ENCODE measurements at regions not wholly inside any gene's neighbourhood (a gene's known extent, or its start where the extent isn't known, plus 50 kb on each side); places are given as distances from the start of the nearest gene placed in this dataset.

- Histone ChIP-seq H3K9me3 (no peaks in the 10 kb centered on the region), H3K36me3 (no peaks in the 10 kb centered on the region), H4K20me1 (no peaks in the 10 kb centered on the region), H3K9ac (no peak overlapping the region), H3K4me3 (no peak overlapping the region), H3K4me2 (no peak overlapping the region), H3K27ac (no peak overlapping the region), H3K4me1 (no peaks in the 10 kb centered on the region), H3K27me3 (no peaks in the 10 kb centered on the region)
- no peak for TF ChIP-seq Cebpa-rat (IDR thresholded peaks at IDR 0.05)
Observed at GRCh38 chr16:59611556-59611955, 877.4 kb upstream of the GOT2 start.

- no peak for TF ChIP-seq Cebpa-rat (IDR thresholded peaks at IDR 0.05)
- no peaks in the 10 kb centered on the region for H3K36me3 ChIP-seq
- H3K4me2 ChIP-seq, result no peak overlapping the region
Observed at GRCh38 chr16:59605706-59606105, 871.6 kb upstream of the GOT2 start.

GRCh38 chr16:59604354-59604753, 870.2 kb upstream of the GOT2 start:
- no peaks in the 10 kb centered on the region for H3K36me3 ChIP-seq
- no peaks in the 10 kb centered on the region for H3K27me3 ChIP-seq
- no peaks in the 10 kb centered on the region for H3K9me3 ChIP-seq
- H3K4me1 ChIP-seq, result no peaks in the 10 kb centered on the region
- no peak overlapping the region for H3K4me2 ChIP-seq
- no peak overlapping the region for H3K27ac ChIP-seq
- no peak for TF ChIP-seq Cebpa-rat (IDR thresholded peaks at IDR 0.05)
- H3K9ac ChIP-seq, result no peak overlapping the region
- no peak overlapping the region for H3K4me3 ChIP-seq
- no peaks in the 10 kb centered on the region for H4K20me1 ChIP-seq

More at GRCh38 chr16:59605706-59606105, 871.6 kb upstream of the GOT2 start:
- Histone ChIP-seq H3K9me3 (no peaks in the 10 kb centered on the region), H3K4me3 (no peak overlapping the region), H3K9ac (no peak overlapping the region), H3K27ac (no peak overlapping the region), H3K27me3 (no peaks in the 10 kb centered on the region), H3K4me1 (no peaks in the 10 kb centered on the region), H4K20me1 (no peaks in the 10 kb centered on the region)

GRCh38 chr16:59601452-59601851, 867.3 kb upstream of the GOT2 start:
- no peak for TF ChIP-seq Cebpa-rat (IDR thresholded peaks at IDR 0.05)
- H3K4me1 ChIP-seq, result 0 out of 2 replicates have a peak, but pooled peaks cover 4% of the 10 kb centered on the region
- no peak overlapping the region for H3K27ac ChIP-seq
- H3K9ac ChIP-seq, result no peak overlapping the region
- no peak overlapping the region for H3K4me3 ChIP-seq
- H3K36me3 ChIP-seq, result no peaks in the 10 kb centered on the region
- H3K9me3 ChIP-seq, result no peaks in the 10 kb centered on the region
- no peaks in the 10 kb centered on the region for H3K27me3 ChIP-seq
- H4K20me1 ChIP-seq, result no peaks in the 10 kb centered on the region
- no peak overlapping the region for H3K4me2 ChIP-seq

GRCh38 chr16:59597269-59597668, 863.2 kb upstream of the GOT2 start:
- Histone ChIP-seq H3K9me3 (no peaks in the 10 kb centered on the region), H3K27me3 (no peaks in the 10 kb centered on the region), H3K4me2 (no peak overlapping the region), H3K4me1 (0 out of 2 replicates have a peak, but pooled peaks cover 9% of the 10 kb centered on the region), H3K27ac (no peak overlapping the region), H4K20me1 (no peaks in the 10 kb centered on the region), H3K4me3 (no peak overlapping the region), H3K9ac (no peak overlapping the region), H3K36me3 (no peaks in the 10 kb centered on the region)
- no peak for TF ChIP-seq Cebpa-rat (IDR thresholded peaks at IDR 0.05)

- Histone ChIP-seq H3K27ac (no peak overlapping the region), H4K20me1 (no peaks in the 10 kb centered on the region), H3K9ac (no peak overlapping the region), H3K9me3 (no peaks in the 10 kb centered on the region), H3K36me3 (no peaks in the 10 kb centered on the region), H3K4me2 (no peak overlapping the region), H3K27me3 (no peaks in the 10 kb centered on the region), H3K4me1 (0 out of 2 replicates have a peak, but pooled peaks cover 9% of the 10 kb centered on the region), H3K4me3 (no peak overlapping the region)
- TF ChIP-seq Cebpa-rat (IDR thresholded peaks at IDR 0.05), result no peak
Observed at GRCh38 chr16:59596693-59597092, 862.6 kb upstream of the GOT2 start.

GRCh38 chr16:59593194-59593661, 859.1 kb upstream of the GOT2 start:
- H3K36me3 ChIP-seq, result no peaks in the 10 kb centered on the region
- H3K9me3 ChIP-seq, result no peaks in the 10 kb centered on the region
- H3K4me2 ChIP-seq, result no peak overlapping the region
- TF ChIP-seq Cebpa-rat (IDR thresholded peaks at IDR 0.05), result no peak
- H3K27me3 ChIP-seq, result no peaks in the 10 kb centered on the region
- no peak overlapping the region for H3K9ac ChIP-seq
- H3K4me1 ChIP-seq, result 0 out of 2 replicates have a peak, but pooled peaks cover 9% of the 10 kb centered on the region
- H4K20me1 ChIP-seq, result no peaks in the 10 kb centered on the region
- no peak overlapping the region for H3K4me3 ChIP-seq
- H3K27ac ChIP-seq, result no peak overlapping the region

- no peak overlapping the region for H3K4me2 ChIP-seq
- no peaks in the 10 kb centered on the region for H3K36me3 ChIP-seq
- no peaks in the 10 kb centered on the region for H4K20me1 ChIP-seq
- H3K9me3 ChIP-seq, result no peaks in the 10 kb centered on the region
- no peak overlapping the region for H3K4me3 ChIP-seq
- no peak overlapping the region for H3K27ac ChIP-seq
- H3K27me3 ChIP-seq, result no peaks in the 10 kb centered on the region
- H3K4me1 ChIP-seq, result 0 out of 2 replicates have a peak, but pooled peaks cover 5% of the 10 kb centered on the region
- no peak overlapping the region for H3K9ac ChIP-seq
- no peak for TF ChIP-seq Cebpa-rat (IDR thresholded peaks at IDR 0.05)
Observed at GRCh38 chr16:59591480-59591879, 857.4 kb upstream of the GOT2 start.

GRCh38 chr16:59590845-59591244, 856.7 kb upstream of the GOT2 start:
- H3K4me3 ChIP-seq, result no peak overlapping the region
- TF ChIP-seq Cebpa-rat (IDR thresholded peaks at IDR 0.05), result no peak
- no peaks in the 10 kb centered on the region for H4K20me1 ChIP-seq
- no peaks in the 10 kb centered on the region for H3K9me3 ChIP-seq
- no peak overlapping the region for H3K4me2 ChIP-seq
- no peaks in the 10 kb centered on the region for H3K36me3 ChIP-seq
- no peak overlapping the region for H3K9ac ChIP-seq
- 0 out of 2 replicates have a peak, but pooled peaks cover 5% of the 10 kb centered on the region for H3K4me1 ChIP-seq
- no peak overlapping the region for H3K27ac ChIP-seq
- no peaks in the 10 kb centered on the region for H3K27me3 ChIP-seq

GRCh38 chr16:59586331-59586730, 852.2 kb upstream of the GOT2 start:
- H3K4me1 ChIP-seq, result no peaks in the 10 kb centered on the region
- H3K4me3 ChIP-seq, result no peak overlapping the region
- TF ChIP-seq Cebpa-rat (IDR thresholded peaks at IDR 0.05), result no peak
- no peaks in the 10 kb centered on the region for H3K36me3 ChIP-seq
- no peaks in the 10 kb centered on the region for H4K20me1 ChIP-seq
- H3K27ac ChIP-seq, result no peak overlapping the region
- no peak overlapping the region for H3K4me2 ChIP-seq
- no peaks in the 10 kb centered on the region for H3K27me3 ChIP-seq
- H3K9me3 ChIP-seq, result no peaks in the 10 kb centered on the region
- no peak overlapping the region for H3K9ac ChIP-seq

GRCh38 chr16:59574296-59574695, 840.2 kb upstream of the GOT2 start:
- no peak for TF ChIP-seq Cebpa-rat (IDR thresholded peaks at IDR 0.05)
- no peak overlapping the region for H3K4me2 ChIP-seq

More at GRCh38 chr16:59574296-59574695, 840.2 kb upstream of the GOT2 start:
- H3K9me3 ChIP-seq, result no peaks in the 10 kb centered on the region
- no peaks in the 10 kb centered on the region for H3K36me3 ChIP-seq
- H4K20me1 ChIP-seq, result no peaks in the 10 kb centered on the region
- no peak overlapping the region for H3K9ac ChIP-seq
- H3K27me3 ChIP-seq, result no peaks in the 10 kb centered on the region
- H3K4me1 ChIP-seq, result no peaks in the 10 kb centered on the region
- no peak overlapping the region for H3K4me3 ChIP-seq
- H3K27ac ChIP-seq, result no peak overlapping the region
